Fibroblast of lung (primary cell): ENCODE measurements at regions not wholly inside any gene's neighbourhood (a gene's known extent, or its start where the extent isn't known, plus 50 kb on each side); places are given as distances from the start of the nearest gene placed in this dataset.

Experiments used
- DNase-seq, 2 donors: peaks; one replicate each; pipeline versions ENCODE4 v3.0.0 to v3.0.0-alpha.2; 2010; ENCODE audit warnings: low read depth in 2 of 2
- H2AFZ ChIP-seq: 2 replicates; pipeline ENCODE4 v1.5.1; 2012; ENCODE audit warnings: low read length, control low read depth, inconsistent platforms
- H3K27ac ChIP-seq: 2 replicates; pipeline ENCODE4 v1.5.1; 2011; ENCODE audit warnings: low read length, control low read depth; ENCODE audit not compliant: insufficient read depth
- H3K27me3 ChIP-seq: 2 replicates; pipeline ENCODE4 v1.5.1; 2011; ENCODE audit warnings: mild to moderate bottlenecking, low read length; ENCODE audit not compliant: control insufficient read depth, insufficient read depth
- H3K36me3 ChIP-seq: 2 replicates; pipeline ENCODE4 v1.5.1; 2011; ENCODE audit warnings: low read length; ENCODE audit not compliant: control insufficient read depth, insufficient read depth
- H3K4me1 ChIP-seq: 2 replicates; pipeline ENCODE4 v1.5.1; 2011; ENCODE audit warnings: low read length; ENCODE audit not compliant: control insufficient read depth, insufficient read depth; ENCODE audit errors: extremely low read depth
- H3K4me2 ChIP-seq: 2 replicates; pipeline ENCODE4 v1.5.1; 2011; ENCODE audit warnings: low read length, control low read depth; ENCODE audit not compliant: insufficient read depth; ENCODE audit errors: extremely low read depth
- H3K4me3 ChIP-seq, 4 experiments: fragments of 200-600 bp in 1 of 4; sonication (generic) in 1 of 4; replicated peaks in 1 of 4; 2 replicates each; pipeline ENCODE4 v1.5.1; 2011 to 2016; ENCODE audit warnings: low read length in 4 of 4, low read depth in 3 of 4, mild to moderate bottlenecking in 3 of 4, control low read depth in 2 of 4, inconsistent platforms in 1 of 4, mixed read lengths in 1 of 4; ENCODE audit not compliant: insufficient read depth in 1 of 4; ENCODE audit errors: control extremely low read depth in 1 of 4
- H3K79me2 ChIP-seq: 2 replicates; pipeline ENCODE4 v1.5.1; 2012; ENCODE audit warnings: mild to moderate bottlenecking, low read length, inconsistent platforms; ENCODE audit not compliant: control insufficient read depth, insufficient read depth
- H3K9ac ChIP-seq: 2 replicates; pipeline ENCODE4 v1.5.1; 2011; ENCODE audit warnings: mild to moderate bottlenecking, low read length, control low read depth; ENCODE audit not compliant: insufficient read depth
- H3K9me3 ChIP-seq: 2 replicates; pipeline ENCODE4 v1.5.1; 2012; ENCODE audit warnings: low read depth, low read length; ENCODE audit not compliant: control insufficient read depth, insufficient read depth
- H4K20me1 ChIP-seq: 2 replicates; pipeline ENCODE4 v1.5.1; 2011; ENCODE audit warnings: low read length; ENCODE audit not compliant: control insufficient read depth, insufficient read depth; ENCODE audit errors: extremely low read depth
- EZH2 ChIP-seq: IDR thresholded peaks from 2 replicates; pipeline ENCODE4 v1.5.1; 2012; ENCODE audit warnings: low read length, control low read depth, mild to moderate bottlenecking; ENCODE audit errors: missing control alignments
- TF ChIP-seq, protein P1 (sequence below), 2 donors: IDR thresholded peaks in 1 of 2; conservative IDR thresholded peaks in 1 of 2; 1 replicate in 1 of 2; 2 replicates in 1 of 2; pipeline ENCODE4 v1.5.1; 2011 to 2012; ENCODE audit warnings: low read length in 2 of 2, control low read depth in 1 of 2, inconsistent platforms in 1 of 2, low read depth in 1 of 2, mild to moderate bottlenecking in 1 of 2

DNA sequence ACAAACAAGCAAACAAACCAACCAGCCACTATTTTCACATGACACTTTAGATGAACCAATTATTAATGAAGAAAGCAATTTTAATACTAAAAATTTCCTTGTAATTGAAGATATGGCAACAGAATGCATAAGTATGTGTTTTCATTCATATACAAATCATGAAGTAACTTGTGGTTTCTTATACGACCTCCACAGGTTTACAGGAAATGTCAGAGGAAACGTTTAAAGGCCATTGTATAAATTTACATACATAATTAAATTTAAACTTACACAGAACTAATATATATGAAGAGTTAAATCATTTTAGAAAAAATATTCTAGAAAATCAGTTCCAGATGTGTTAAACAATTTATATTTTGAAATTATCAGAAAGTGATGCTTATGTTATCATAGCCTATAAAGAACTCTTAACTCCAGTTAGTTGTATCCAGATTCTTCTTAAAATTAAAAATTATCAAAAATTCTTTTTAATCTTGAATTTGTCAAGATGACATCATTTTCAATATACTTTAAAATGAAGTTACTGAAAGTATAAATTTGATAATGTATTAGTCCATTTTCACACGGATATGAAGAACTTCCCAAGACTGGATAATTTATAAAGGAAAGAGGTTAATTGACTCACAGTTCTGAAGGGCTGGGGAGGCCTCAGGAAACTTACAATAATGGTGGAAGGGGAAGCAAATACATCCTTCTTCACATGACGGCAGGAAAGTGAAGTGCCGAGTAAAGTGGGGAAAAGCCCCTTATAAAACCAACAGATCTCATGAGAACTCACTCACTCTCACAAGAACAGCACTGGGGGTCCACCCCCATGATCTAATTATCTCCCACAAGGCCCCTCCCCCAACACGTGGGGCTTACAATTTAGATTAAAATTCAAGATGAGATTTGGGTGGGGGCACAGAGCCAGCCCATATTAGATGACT is 192.0 kb downstream of the PIK3R1 start:
- Histone ChIP-seq H3K4me1 (no peaks in the 10 kb centered on the region), H3K27ac (no peak overlapping the region), H3K4me2 (no peak overlapping the region), H3K9ac (no peak overlapping the region), H3K27me3 (no peaks in the 10 kb centered on the region), H3K4me3 (no peak overlapping the region), H3K36me3 (no peaks in the 10 kb centered on the region), H3K79me2 (no peaks in the 10 kb centered on the region), H3K9me3 (no peaks in the 10 kb centered on the region), H4K20me1 (no peaks in the 10 kb centered on the region), H2AFZ (no peak overlapping the region)
- TF ChIP-seq EZH2, result no peak
- TF ChIP-seq, protein P1, sequence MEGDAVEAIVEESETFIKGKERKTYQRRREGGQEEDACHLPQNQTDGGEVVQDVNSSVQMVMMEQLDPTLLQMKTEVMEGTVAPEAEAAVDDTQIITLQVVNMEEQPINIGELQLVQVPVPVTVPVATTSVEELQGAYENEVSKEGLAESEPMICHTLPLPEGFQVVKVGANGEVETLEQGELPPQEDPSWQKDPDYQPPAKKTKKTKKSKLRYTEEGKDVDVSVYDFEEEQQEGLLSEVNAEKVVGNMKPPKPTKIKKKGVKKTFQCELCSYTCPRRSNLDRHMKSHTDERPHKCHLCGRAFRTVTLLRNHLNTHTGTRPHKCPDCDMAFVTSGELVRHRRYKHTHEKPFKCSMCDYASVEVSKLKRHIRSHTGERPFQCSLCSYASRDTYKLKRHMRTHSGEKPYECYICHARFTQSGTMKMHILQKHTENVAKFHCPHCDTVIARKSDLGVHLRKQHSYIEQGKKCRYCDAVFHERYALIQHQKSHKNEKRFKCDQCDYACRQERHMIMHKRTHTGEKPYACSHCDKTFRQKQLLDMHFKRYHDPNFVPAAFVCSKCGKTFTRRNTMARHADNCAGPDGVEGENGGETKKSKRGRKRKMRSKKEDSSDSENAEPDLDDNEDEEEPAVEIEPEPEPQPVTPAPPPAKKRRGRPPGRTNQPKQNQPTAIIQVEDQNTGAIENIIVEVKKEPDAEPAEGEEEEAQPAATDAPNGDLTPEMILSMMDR (conservative IDR thresholded peaks at IDR 0.05 in 1 of 2, IDR thresholded peaks at IDR 0.05 in 1 of 2; ENCODE audit: low read depth in 1 of 2, low read length in 2 of 2), result no peak
- DNase-seq, result no peak

DNA sequence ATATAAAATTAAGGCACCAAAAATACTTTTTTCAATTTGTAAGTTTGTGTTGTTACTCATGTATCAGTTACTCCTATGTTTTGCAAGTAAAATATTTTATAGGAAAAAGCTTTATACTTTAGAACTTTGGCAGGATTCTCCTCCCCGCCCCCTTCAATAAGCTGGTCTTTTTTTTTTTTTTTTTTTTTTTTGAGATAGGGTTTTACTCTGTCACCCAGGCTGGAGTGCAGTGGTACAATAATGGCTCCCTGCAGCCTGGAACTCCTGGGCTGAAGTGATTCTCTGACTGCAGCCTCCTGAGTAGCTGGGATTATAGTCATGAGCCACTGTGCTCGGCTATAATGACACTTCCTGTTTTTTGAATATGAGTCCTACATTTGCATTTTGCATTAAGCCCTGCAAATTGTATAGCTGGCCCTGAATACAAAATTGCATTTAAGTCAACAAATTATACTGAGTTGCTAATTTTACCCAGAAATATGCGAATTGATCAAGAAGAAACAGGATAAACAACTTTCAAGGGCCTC is 192.9 kb downstream of the PIK3R1 start:
- DNase-seq, result no peak
- H2AFZ ChIP-seq, result no peak overlapping the region
- no peaks in the 10 kb centered on the region for H3K9me3 ChIP-seq
- no peak overlapping the region for H3K4me2 ChIP-seq
- no peak overlapping the region for H3K9ac ChIP-seq
- no peaks in the 10 kb centered on the region for H3K79me2 ChIP-seq
- H3K4me1 ChIP-seq, result no peaks in the 10 kb centered on the region
- H3K27me3 ChIP-seq, result no peaks in the 10 kb centered on the region
- no peaks in the 10 kb centered on the region for H3K36me3 ChIP-seq
- H3K27ac ChIP-seq, result no peak overlapping the region
- H3K4me3 ChIP-seq, result no peak overlapping the region
- no peaks in the 10 kb centered on the region for H4K20me1 ChIP-seq
- TF ChIP-seq EZH2, result no peak
- TF ChIP-seq, protein P1 (conservative IDR thresholded peaks at IDR 0.05 in 1 of 2, IDR thresholded peaks at IDR 0.05 in 1 of 2; ENCODE audit: low read depth in 1 of 2, low read length in 2 of 2), result no peak

DNA sequence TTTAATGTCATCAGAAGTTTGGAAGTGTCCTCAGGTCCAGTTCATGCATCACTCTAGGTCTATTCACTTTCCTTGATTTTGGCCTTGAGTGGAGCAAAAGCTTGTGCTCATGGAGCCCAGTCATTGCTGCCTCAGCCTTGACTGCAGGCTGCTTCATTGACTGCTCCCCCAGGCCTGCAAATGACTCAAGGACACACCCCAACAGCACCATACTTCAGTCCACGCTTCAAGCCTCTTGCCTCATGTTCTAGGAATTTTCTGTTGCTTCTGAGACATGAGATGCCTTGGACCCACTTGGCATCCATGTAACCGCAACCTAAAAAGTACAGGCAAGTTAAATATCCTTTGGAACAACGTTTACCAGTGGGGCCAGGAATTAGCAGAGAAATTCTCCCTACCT is 193.7 kb downstream of the PIK3R1 start:
- Histone ChIP-seq H3K9me3 (no peaks in the 10 kb centered on the region), H3K4me2 (no peak overlapping the region), H3K4me3 (no peak overlapping the region), H4K20me1 (no peaks in the 10 kb centered on the region), H3K27ac (no peak overlapping the region), H3K4me1 (no peaks in the 10 kb centered on the region), H3K79me2 (no peaks in the 10 kb centered on the region), H3K36me3 (no peaks in the 10 kb centered on the region), H2AFZ (no peak overlapping the region), H3K27me3 (no peaks in the 10 kb centered on the region), H3K9ac (no peak overlapping the region)
- TF ChIP-seq, protein P1 (conservative IDR thresholded peaks at IDR 0.05 in 1 of 2, IDR thresholded peaks at IDR 0.05 in 1 of 2; ENCODE audit: low read depth in 1 of 2, low read length in 2 of 2), result no peak
- DNase-seq, result peak; percentile 49 to 86
